Stimulated activated CD8-positive, alpha-beta memory T cell treated with anti-CD3 and anti-CD28 coated beads, Interleukin-15, amount 100 ng/mL, for 1 hour (primary cell): ENCODE measurements at regions not wholly inside any gene's neighbourhood (a gene's known extent, or its start where the extent isn't known, plus 50 kb on each side); places are given as distances from the start of the nearest gene placed in this dataset.

Source experiments
- DNase-seq: peaks from one replicate; pipeline ENCODE4 v3.0.0-alpha.2; 2020; ENCODE audit warnings: low read depth

GRCh38 chr3:17795280-17795679, 52.8 kb upstream of the TBC1D5 start:
- DNase-seq, result no peak

- DNase-seq, result no peak
These were observed 51.2 kb upstream of the TBC1D5 start for GRCh38 chr3:17793542-17794195.
